Loucy (cell line): ENCODE measurements at regions not wholly inside any gene's neighbourhood (a gene's known extent, or its start where the extent isn't known, plus 50 kb on each side); places are given as distances from the start of the nearest gene placed in this dataset.

ENCODE experiments used
- H2AFZ ChIP-seq: fragments of 200-600 bp; sonication (generic); 2 replicates; pipeline ENCODE4 v1.6.0; 2016; ENCODE audit warnings: antibody characterized with exemption, mild to moderate bottlenecking, low read length, moderate library complexity
- H3F3A ChIP-seq: fragments of 200-600 bp; 2 replicates; pipeline ENCODE4 v1.6.0; 2016; ENCODE audit warnings: antibody characterized with exemption, low read depth, mild to moderate bottlenecking
- H3K27me3 ChIP-seq: fragments of 200-600 bp; sonication (generic); 2 replicates; pipeline ENCODE4 v1.6.1; 2014; ENCODE audit warnings: low read length, mild to moderate bottlenecking; ENCODE audit not compliant: insufficient read depth, poor library complexity, severe bottlenecking
- H3K36me3 ChIP-seq: fragments of 200-600 bp; sonication (generic); 2 replicates; pipeline ENCODE4 v1.6.1; 2016; ENCODE audit warnings: low read length; ENCODE audit not compliant: insufficient read depth
- H3K4me1 ChIP-seq: fragments of 200-600 bp; sonication (generic); 2 replicates; pipeline ENCODE4 v1.5.1; 2014; ENCODE audit warnings: low read length, mild to moderate bottlenecking; ENCODE audit not compliant: insufficient read depth, poor library complexity, severe bottlenecking
- H3K4me2 ChIP-seq: fragments of 200-600 bp; sonication (generic); 2 replicates; pipeline ENCODE4 v1.6.0; 2014; ENCODE audit warnings: antibody characterized with exemption, low read length, low read depth, mild to moderate bottlenecking; ENCODE audit not compliant: poor library complexity, severe bottlenecking
- H3K4me3 ChIP-seq: fragments of 200-600 bp; sonication (generic); 2 replicates; pipeline ENCODE4 v1.5.1; 2014; ENCODE audit warnings: low read length, mild to moderate bottlenecking, mixed read lengths; ENCODE audit not compliant: poor library complexity, severe bottlenecking
- H3K79me2 ChIP-seq: fragments of 200-600 bp; sonication (generic); 2 replicates; pipeline ENCODE4 v1.6.1; 2014; ENCODE audit warnings: low read length; ENCODE audit not compliant: insufficient read depth
- H3K9ac ChIP-seq: fragments of 200-600 bp; sonication (generic); 2 replicates; pipeline ENCODE4 v1.6.0; 2014; ENCODE audit warnings: mild to moderate bottlenecking, low read depth, low read length, moderate library complexity; ENCODE audit not compliant: poor library complexity, severe bottlenecking
- H3K9me2 ChIP-seq: fragments of 200-600 bp; sonication (generic); replicated peaks from 2 replicates; pipeline ENCODE4 v1.6.1; 2016; ENCODE audit warnings: low read depth, low read length, mixed read lengths
- H3K9me3 ChIP-seq: fragments of 200-600 bp; sonication (generic); 2 replicates; pipeline ENCODE4 v1.6.1; 2014; ENCODE audit warnings: mild to moderate bottlenecking, antibody characterized with exemption, low read length, low read depth; ENCODE audit not compliant: insufficient read depth
- H4K20me1 ChIP-seq: fragments of 200-600 bp; sonication (generic); 2 replicates; pipeline ENCODE4 v1.6.0; 2014; ENCODE audit warnings: antibody characterized with exemption, low read length, mild to moderate bottlenecking; ENCODE audit not compliant: insufficient read depth, poor library complexity, severe bottlenecking
- EZH2phosphoT487 ChIP-seq: fragments of 200-600 bp; IDR thresholded peaks from 2 replicates; pipeline ENCODE4 v1.6.1; 2018; ENCODE audit warnings: antibody characterized with exemption, mild to moderate bottlenecking, moderate library complexity, borderline replicate concordance
- TF ChIP-seq, protein P1 (sequence below): fragments of 200-600 bp; sonication (generic); conservative IDR thresholded peaks from 2 replicates; pipeline ENCODE4 v1.5.1; 2014; ENCODE audit warnings: mild to moderate bottlenecking, antibody characterized with exemption, low read length

DNA sequence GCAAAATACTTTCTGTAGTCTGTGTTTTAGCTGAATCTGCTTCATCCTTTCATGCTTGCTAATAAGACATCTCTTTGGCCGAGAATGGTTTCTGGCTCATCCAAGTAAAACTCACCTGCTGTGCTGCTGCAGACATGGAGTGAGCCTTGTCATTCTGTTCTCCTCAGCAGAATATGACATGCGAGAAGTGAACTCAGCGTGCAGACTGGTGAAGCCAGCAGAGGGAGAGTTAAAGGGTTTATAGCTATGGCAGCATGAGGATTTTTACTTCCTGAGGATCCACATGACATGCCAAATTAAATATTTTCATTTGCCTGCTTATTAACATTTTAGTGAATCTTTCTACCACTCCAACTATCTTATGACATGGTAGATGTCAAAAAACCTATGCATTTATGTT is 658.4 kb upstream of the NECTIN3 start:
- Histone ChIP-seq H3K4me2 (no peak overlapping the region), H3K4me1 (no peaks in the 10 kb centered on the region), H3K79me2 (no peaks in the 10 kb centered on the region), H3K9me2 (no peaks in the 10 kb centered on the region; the same call in 1 of the 2 replicates), H3F3A (no peaks in the 10 kb centered on the region), H3K36me3 (no peaks in the 10 kb centered on the region), H3K9me3 (no peaks in the 10 kb centered on the region), H3K9ac (no peak overlapping the region), H3K27me3 (no peaks in the 10 kb centered on the region), H3K4me3 (no peak overlapping the region), H4K20me1 (no peaks in the 10 kb centered on the region), H2AFZ (no peak overlapping the region)
- TF ChIP-seq, protein P1, sequence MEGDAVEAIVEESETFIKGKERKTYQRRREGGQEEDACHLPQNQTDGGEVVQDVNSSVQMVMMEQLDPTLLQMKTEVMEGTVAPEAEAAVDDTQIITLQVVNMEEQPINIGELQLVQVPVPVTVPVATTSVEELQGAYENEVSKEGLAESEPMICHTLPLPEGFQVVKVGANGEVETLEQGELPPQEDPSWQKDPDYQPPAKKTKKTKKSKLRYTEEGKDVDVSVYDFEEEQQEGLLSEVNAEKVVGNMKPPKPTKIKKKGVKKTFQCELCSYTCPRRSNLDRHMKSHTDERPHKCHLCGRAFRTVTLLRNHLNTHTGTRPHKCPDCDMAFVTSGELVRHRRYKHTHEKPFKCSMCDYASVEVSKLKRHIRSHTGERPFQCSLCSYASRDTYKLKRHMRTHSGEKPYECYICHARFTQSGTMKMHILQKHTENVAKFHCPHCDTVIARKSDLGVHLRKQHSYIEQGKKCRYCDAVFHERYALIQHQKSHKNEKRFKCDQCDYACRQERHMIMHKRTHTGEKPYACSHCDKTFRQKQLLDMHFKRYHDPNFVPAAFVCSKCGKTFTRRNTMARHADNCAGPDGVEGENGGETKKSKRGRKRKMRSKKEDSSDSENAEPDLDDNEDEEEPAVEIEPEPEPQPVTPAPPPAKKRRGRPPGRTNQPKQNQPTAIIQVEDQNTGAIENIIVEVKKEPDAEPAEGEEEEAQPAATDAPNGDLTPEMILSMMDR, result no peak
- no peak for TF ChIP-seq EZH2phosphoT487

DNA sequence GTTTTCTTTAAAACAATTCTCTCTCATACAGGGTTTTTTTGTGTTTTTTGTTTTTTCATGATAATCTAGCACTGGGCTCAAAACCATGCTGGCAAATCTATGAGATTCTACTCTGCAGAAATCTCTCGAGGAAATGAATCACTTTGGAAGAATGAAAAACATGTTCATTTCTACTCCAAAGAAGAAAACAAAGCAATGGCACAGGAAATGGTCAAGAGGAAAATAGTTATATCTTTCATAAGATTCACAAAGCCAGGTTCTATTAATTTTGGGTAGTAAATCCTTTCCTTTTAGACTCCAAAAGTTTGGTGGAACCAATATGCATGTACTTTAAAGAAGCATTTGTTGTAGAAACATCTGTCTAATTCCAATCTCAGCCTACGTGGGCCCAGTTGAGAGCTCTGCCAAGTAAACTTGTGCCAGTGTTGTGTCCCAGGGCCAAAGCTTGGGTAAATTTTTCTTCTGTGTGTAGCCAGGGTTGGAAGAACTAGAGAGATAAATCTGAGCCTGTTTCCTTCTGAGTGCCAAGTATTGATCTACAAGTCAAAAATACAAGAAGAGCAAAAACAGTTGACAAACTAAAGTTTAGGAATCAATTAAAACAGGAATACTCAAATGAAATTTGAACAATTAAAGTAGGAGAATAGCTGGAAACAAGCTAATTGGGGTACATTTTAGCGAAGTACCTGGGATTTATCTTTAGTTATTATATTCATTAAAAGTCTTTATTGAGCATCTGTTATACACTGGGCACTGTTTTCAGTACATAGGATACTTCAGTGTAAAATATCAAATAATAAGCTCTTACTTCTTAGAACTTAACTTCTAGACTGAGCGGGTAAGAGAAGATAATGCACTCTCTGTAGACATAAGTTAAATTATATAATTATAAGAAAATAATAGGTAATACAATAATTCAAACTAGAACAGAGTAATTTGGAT is 657.5 kb upstream of the NECTIN3 start:
- TF ChIP-seq, protein P1, result no peak
- no peak for TF ChIP-seq EZH2phosphoT487
- Histone ChIP-seq H2AFZ (no peak overlapping the region), H3K9me3 (no peaks in the 10 kb centered on the region), H3K9ac (no peak overlapping the region), H3K9me2 (no peaks in the 10 kb centered on the region; the same call in 1 of the 2 replicates), H3F3A (no peaks in the 10 kb centered on the region), H3K4me3 (no peak overlapping the region), H3K36me3 (no peaks in the 10 kb centered on the region), H3K4me1 (no peaks in the 10 kb centered on the region), H3K27me3 (no peaks in the 10 kb centered on the region), H4K20me1 (no peaks in the 10 kb centered on the region), H3K79me2 (no peaks in the 10 kb centered on the region), H3K4me2 (no peak overlapping the region)

DNA sequence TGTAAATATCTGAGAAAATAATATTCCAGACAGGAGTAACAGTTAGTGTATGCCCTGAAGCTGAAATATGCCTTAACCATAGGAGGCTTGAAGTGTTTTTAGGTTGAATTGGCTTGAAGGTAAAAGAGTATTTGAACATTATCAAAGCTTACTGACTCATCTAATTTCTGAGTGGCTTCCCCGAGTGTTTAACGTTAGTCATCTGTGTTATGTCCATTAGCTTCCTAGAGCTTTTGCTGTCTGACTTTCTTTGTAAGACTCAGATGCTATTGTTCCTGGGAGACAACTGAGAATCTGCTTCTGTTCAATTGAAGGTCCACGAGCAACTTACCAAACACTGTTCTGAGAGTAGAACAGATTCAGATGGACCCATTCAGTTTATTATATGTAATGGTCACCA is 656.8 kb upstream of the NECTIN3 start:
- H3K36me3 ChIP-seq, result no peaks in the 10 kb centered on the region
- no peaks in the 10 kb centered on the region for H3F3A ChIP-seq
- H3K79me2 ChIP-seq, result no peaks in the 10 kb centered on the region
- H3K4me3 ChIP-seq, result no peak overlapping the region
- H3K4me1 ChIP-seq, result no peaks in the 10 kb centered on the region
- no peaks in the 10 kb centered on the region for H3K9me3 ChIP-seq
- no peaks in the 10 kb centered on the region for H3K27me3 ChIP-seq
- H3K9ac ChIP-seq, result no peak overlapping the region
- no peaks in the 10 kb centered on the region for H4K20me1 ChIP-seq
- no peak overlapping the region for H3K4me2 ChIP-seq
- H2AFZ ChIP-seq, result no peak overlapping the region
- H3K9me2 ChIP-seq, result no peaks in the 10 kb centered on the region; the same call in 1 of the 2 replicates
- TF ChIP-seq, protein P1, result no peak
- no peak for TF ChIP-seq EZH2phosphoT487
